GM23338 (cell line): ENCODE measurements at regions not wholly inside any gene's neighbourhood (a gene's known extent, or its start where the extent isn't known, plus 50 kb on each side); places are given as distances from the start of the nearest gene placed in this dataset.

Experiments
- ATAC-seq: fragments of 200-7000 bp; cut with Tn5 transposase; 3 replicates; pipeline ENCODE4 v1.9.1; 2020
- DNase-seq: peaks from one replicate; pipeline ENCODE4 v3.0.0-alpha.2; 2015; ENCODE audit warnings: low spot score
- H2AFZ ChIP-seq: fragments of 200-600 bp; sonication (generic); 2 replicates; pipeline ENCODE4 v1.8.0; 2016; ENCODE audit warnings: antibody characterized with exemption, mild to moderate bottlenecking, moderate library complexity
- H3F3A ChIP-seq: fragments of 200-600 bp; sonication (generic); replicated peaks from 2 replicates; pipeline ENCODE4 v1.8.0; 2017; ENCODE audit warnings: antibody characterized with exemption, mixed run types, low read depth
- H3K27ac ChIP-seq: fragments of 200-600 bp; sonication (generic); 2 replicates; pipeline ENCODE4 v1.6.1; 2016; ENCODE audit warnings: low read depth
- H3K27me3 ChIP-seq: fragments of 200-600 bp; sonication (generic); 2 replicates; pipeline ENCODE4 v1.8.0; 2016; ENCODE audit warnings: mild to moderate bottlenecking, mixed run types, moderate library complexity; ENCODE audit not compliant: insufficient read depth
- H3K36me3 ChIP-seq: fragments of 200-600 bp; sonication (generic); 2 replicates; pipeline ENCODE4 v1.8.0; 2016; ENCODE audit warnings: mild to moderate bottlenecking; ENCODE audit not compliant: insufficient read depth
- H3K4me1 ChIP-seq: fragments of 200-600 bp; sonication (generic); 2 replicates; pipeline ENCODE4 v1.8.0; 2016; ENCODE audit warnings: mild to moderate bottlenecking, moderate library complexity; ENCODE audit not compliant: insufficient read depth
- H3K4me2 ChIP-seq: fragments of 200-600 bp; sonication (generic); 2 replicates; pipeline ENCODE4 v1.7.1; 2017; ENCODE audit warnings: mixed run types
- H3K4me3 ChIP-seq: fragments of 200-600 bp; sonication (generic); 2 replicates; pipeline ENCODE4 v1.6.1; 2016; ENCODE audit warnings: mixed run types
- H3K79me2 ChIP-seq: fragments of 200-600 bp; sonication (generic); replicated peaks from 2 replicates; pipeline ENCODE4 v1.8.0; 2017; ENCODE audit warnings: mild to moderate bottlenecking; ENCODE audit not compliant: insufficient read depth
- H3K9me2 ChIP-seq: fragments of 200-600 bp; sonication (generic); 2 replicates; pipeline ENCODE4 v1.8.0; 2017; ENCODE audit not compliant: insufficient read depth
- H4K20me1 ChIP-seq: fragments of 200-600 bp; sonication (generic); replicated peaks from 2 replicates; pipeline ENCODE4 v1.8.0; 2017; ENCODE audit warnings: mild to moderate bottlenecking; ENCODE audit not compliant: insufficient read depth
- H3K27ac Mint-ChIP-seq: 2 replicates; pipeline ENCODE4 v1.8.0; 2020; ENCODE audit warnings: inconsistent platforms, mild to moderate bottlenecking, moderate library complexity, mixed read lengths
- H3K27me3 Mint-ChIP-seq: 3 replicates; pipeline ENCODE4 v1.8.0; 2022; ENCODE audit warnings: low read depth, mild to moderate bottlenecking, moderate library complexity, mixed read lengths, inconsistent platforms; ENCODE audit not compliant: insufficient read depth, poor library complexity
- H3K36me3 Mint-ChIP-seq: 3 replicates; pipeline ENCODE4 v1.8.0; 2021; ENCODE audit warnings: low read depth, mild to moderate bottlenecking, inconsistent platforms, moderate library complexity, mixed read lengths
- H3K4me1 Mint-ChIP-seq: 3 replicates; pipeline ENCODE4 v1.8.0; 2020; ENCODE audit warnings: mild to moderate bottlenecking, inconsistent platforms, mixed read lengths
- H3K4me3 Mint-ChIP-seq: 3 replicates; pipeline ENCODE4 v1.8.0; 2021; ENCODE audit warnings: moderate library complexity, mild to moderate bottlenecking, inconsistent platforms, mixed read lengths
- H3K9me3 Mint-ChIP-seq: 3 replicates; pipeline ENCODE4 v1.8.0; 2020; ENCODE audit warnings: moderate library complexity, mild to moderate bottlenecking, inconsistent platforms, mixed read lengths
- CREB1 ChIP-seq: fragments of 250-450 bp; sonication (Bioruptor Pico); IDR thresholded peaks from 2 replicates; pipeline ENCODE4 v1.5.0; 2020; ENCODE audit warnings: low read depth, mild to moderate bottlenecking, moderate library complexity
- EZH2 ChIP-seq: fragments of 200-600 bp; sonication (generic); IDR thresholded peaks from one replicate; pipeline ENCODE4 v1.8.0; 2017; ENCODE audit warnings: antibody characterized with exemption, mild to moderate bottlenecking, low read depth; ENCODE audit not compliant: unreplicated experiment
- EZH2phosphoT487 ChIP-seq: fragments of 200-600 bp; sonication (generic); IDR thresholded peaks from one replicate; pipeline ENCODE4 v1.8.1; 2018; ENCODE audit warnings: antibody characterized with exemption; ENCODE audit not compliant: unreplicated experiment
- JUNB ChIP-seq: IDR thresholded peaks from one replicate; pipeline ENCODE4 v1.6.1; 2016; ENCODE audit warnings: antibody characterized with exemption; ENCODE audit not compliant: unreplicated experiment
- NANOG ChIP-seq: IDR thresholded peaks from 2 replicates; pipeline ENCODE4 v1.6.1; 2016; ENCODE audit warnings: antibody characterized with exemption, borderline replicate concordance
- POLR2AphosphoS5 ChIP-seq: IDR thresholded peaks from 2 replicates; pipeline ENCODE4 v1.6.1; 2016; ENCODE audit warnings: antibody characterized with exemption, low read depth
- STAT1 ChIP-seq: IDR thresholded peaks from one replicate; pipeline ENCODE4 v1.6.1; 2016; ENCODE audit warnings: antibody characterized with exemption; ENCODE audit not compliant: unreplicated experiment
- ZNF114 ChIP-seq: fragments of 250-450 bp; sonication (Bioruptor Pico); IDR thresholded peaks from 2 replicates; pipeline ENCODE4 v1.5.0; 2020; ENCODE audit warnings: mild to moderate bottlenecking, moderate library complexity
- ZNF331 ChIP-seq: fragments of 250-450 bp; sonication (Bioruptor Pico); IDR thresholded peaks from 2 replicates; pipeline ENCODE4 v1.5.0; 2020; ENCODE audit warnings: low read depth, mild to moderate bottlenecking, moderate library complexity
- TF ChIP-seq, protein P1 (sequence below): IDR thresholded peaks from one replicate; pipeline ENCODE4 v1.6.1; 2018; ENCODE audit warnings: antibody characterized with exemption; ENCODE audit not compliant: unreplicated experiment
- TF ChIP-seq, protein P2 (sequence below), 2 experiments: fragments of 200-600 bp in 1 of 2; sonication (generic) in 1 of 2; conservative IDR thresholded peaks; 2 replicates each; pipeline versions ENCODE4 v1.5.1 to v1.6.1; 2016 to 2017; ENCODE audit warnings: antibody characterized with exemption in 2 of 2, low read depth in 2 of 2, mild to moderate bottlenecking in 2 of 2, moderate library complexity in 1 of 2
- TF ChIP-seq, protein P3 (sequence below): IDR thresholded peaks from 2 replicates; pipeline ENCODE4 v1.6.1; 2016; ENCODE audit warnings: antibody characterized with exemption

DNA sequence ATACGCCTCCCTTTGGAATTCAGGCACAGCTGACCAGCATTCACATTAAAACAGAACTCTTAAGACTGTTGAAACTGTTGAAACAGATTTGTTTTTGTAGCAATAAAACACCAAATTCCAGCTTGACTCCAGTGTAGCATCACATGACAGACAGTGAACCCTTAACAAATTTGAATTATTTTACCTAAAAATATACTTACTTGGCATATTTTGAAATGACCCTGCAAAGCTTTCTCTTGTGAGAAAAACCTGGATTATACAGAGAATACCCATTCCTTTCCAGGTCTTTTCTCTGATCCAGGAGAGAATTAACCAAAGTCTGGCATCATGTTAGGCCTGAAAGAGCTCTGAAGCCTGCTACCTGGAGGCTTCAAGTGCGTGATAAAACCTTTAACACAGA is 410.3 kb downstream of the FOXG1 start:
- TF ChIP-seq, protein P1, sequence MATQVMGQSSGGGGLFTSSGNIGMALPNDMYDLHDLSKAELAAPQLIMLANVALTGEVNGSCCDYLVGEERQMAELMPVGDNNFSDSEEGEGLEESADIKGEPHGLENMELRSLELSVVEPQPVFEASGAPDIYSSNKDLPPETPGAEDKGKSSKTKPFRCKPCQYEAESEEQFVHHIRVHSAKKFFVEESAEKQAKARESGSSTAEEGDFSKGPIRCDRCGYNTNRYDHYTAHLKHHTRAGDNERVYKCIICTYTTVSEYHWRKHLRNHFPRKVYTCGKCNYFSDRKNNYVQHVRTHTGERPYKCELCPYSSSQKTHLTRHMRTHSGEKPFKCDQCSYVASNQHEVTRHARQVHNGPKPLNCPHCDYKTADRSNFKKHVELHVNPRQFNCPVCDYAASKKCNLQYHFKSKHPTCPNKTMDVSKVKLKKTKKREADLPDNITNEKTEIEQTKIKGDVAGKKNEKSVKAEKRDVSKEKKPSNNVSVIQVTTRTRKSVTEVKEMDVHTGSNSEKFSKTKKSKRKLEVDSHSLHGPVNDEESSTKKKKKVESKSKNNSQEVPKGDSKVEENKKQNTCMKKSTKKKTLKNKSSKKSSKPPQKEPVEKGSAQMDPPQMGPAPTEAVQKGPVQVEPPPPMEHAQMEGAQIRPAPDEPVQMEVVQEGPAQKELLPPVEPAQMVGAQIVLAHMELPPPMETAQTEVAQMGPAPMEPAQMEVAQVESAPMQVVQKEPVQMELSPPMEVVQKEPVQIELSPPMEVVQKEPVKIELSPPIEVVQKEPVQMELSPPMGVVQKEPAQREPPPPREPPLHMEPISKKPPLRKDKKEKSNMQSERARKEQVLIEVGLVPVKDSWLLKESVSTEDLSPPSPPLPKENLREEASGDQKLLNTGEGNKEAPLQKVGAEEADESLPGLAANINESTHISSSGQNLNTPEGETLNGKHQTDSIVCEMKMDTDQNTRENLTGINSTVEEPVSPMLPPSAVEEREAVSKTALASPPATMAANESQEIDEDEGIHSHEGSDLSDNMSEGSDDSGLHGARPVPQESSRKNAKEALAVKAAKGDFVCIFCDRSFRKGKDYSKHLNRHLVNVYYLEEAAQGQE, result no peak
- no peak for TF ChIP-seq POLR2AphosphoS5
- no peak for TF ChIP-seq NANOG
- no peak for TF ChIP-seq CREB1 (CRISPR knock-in tag)
- TF ChIP-seq, protein P2, sequence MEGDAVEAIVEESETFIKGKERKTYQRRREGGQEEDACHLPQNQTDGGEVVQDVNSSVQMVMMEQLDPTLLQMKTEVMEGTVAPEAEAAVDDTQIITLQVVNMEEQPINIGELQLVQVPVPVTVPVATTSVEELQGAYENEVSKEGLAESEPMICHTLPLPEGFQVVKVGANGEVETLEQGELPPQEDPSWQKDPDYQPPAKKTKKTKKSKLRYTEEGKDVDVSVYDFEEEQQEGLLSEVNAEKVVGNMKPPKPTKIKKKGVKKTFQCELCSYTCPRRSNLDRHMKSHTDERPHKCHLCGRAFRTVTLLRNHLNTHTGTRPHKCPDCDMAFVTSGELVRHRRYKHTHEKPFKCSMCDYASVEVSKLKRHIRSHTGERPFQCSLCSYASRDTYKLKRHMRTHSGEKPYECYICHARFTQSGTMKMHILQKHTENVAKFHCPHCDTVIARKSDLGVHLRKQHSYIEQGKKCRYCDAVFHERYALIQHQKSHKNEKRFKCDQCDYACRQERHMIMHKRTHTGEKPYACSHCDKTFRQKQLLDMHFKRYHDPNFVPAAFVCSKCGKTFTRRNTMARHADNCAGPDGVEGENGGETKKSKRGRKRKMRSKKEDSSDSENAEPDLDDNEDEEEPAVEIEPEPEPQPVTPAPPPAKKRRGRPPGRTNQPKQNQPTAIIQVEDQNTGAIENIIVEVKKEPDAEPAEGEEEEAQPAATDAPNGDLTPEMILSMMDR (conservative IDR thresholded peaks at IDR 0.05; ENCODE audit: low read depth in 2 of 2), result no peak
- no peak for TF ChIP-seq ZNF331 (CRISPR knock-in tag)
- TF ChIP-seq ZNF114, result no peak
- no peak for TF ChIP-seq EZH2phosphoT487
- TF ChIP-seq STAT1, result no peak
- TF ChIP-seq, protein P3, sequence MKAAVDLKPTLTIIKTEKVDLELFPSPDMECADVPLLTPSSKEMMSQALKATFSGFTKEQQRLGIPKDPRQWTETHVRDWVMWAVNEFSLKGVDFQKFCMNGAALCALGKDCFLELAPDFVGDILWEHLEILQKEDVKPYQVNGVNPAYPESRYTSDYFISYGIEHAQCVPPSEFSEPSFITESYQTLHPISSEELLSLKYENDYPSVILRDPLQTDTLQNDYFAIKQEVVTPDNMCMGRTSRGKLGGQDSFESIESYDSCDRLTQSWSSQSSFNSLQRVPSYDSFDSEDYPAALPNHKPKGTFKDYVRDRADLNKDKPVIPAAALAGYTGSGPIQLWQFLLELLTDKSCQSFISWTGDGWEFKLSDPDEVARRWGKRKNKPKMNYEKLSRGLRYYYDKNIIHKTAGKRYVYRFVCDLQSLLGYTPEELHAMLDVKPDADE, result no peak
- no peak for TF ChIP-seq EZH2
- no peak for TF ChIP-seq JUNB
- H3K27me3 Mint-ChIP-seq, result peaks cover 1% of the 10 kb centered on the region
- Histone ChIP-seq H3K4me3 (no peak overlapping the region), H3F3A (no peaks in the 10 kb centered on the region), H4K20me1 (no peaks in the 10 kb centered on the region), H3K9me2 (no peaks in the 10 kb centered on the region), H3K36me3 (no peaks in the 10 kb centered on the region), H3K4me1 (no peaks in the 10 kb centered on the region), H3K27me3 (no peaks in the 10 kb centered on the region), H2AFZ (no peak overlapping the region), H3K4me2 (no peak overlapping the region), H3K27ac (no peak overlapping the region), H3K79me2 (no peaks in the 10 kb centered on the region)
- no peak for ATAC-seq
- DNase-seq, result no peak
- H3K36me3 Mint-ChIP-seq, result no peaks in the 10 kb centered on the region
- peaks cover 5% of the 10 kb centered on the region; the same call in 2 of the 3 replicates for H3K9me3 Mint-ChIP-seq
- no peak overlapping the region for H3K27ac Mint-ChIP-seq
- H3K4me1 Mint-ChIP-seq, result no peaks in the 10 kb centered on the region
- no peak overlapping the region for H3K4me3 Mint-ChIP-seq
